ENCODE measurements at regions not wholly inside any gene's neighbourhood (a gene's known extent, or its start where the extent isn't known, plus 50 kb on each side); places are given as distances from the start of the nearest gene placed in this dataset.

DNA sequence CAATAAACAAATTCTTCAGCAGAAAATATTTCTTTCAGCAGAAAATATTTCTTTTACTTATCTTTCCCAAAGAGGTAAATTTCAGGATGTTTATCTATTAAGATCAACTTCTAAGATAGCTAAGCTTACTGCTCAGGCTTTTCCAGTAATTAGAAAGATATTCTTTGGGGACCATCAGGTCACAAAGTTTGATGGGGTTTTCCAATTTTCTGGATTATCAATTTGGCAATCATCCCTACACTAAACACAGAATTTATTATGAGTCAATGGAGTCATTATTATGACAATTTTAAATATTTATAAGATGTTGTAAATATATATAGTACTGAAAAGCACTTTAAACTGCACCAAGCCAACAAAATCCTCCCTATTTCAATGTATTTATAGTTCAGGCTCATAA is 137.6 kb downstream of the AKAP11 start:
- Histone ChIP-seq H3K4me1 (replicated peaks; ENCODE audit: insufficient read depth) (no peaks in the 10 kb centered on the region), H3K36me3 (ENCODE audit: low read depth) (no peaks in the 10 kb centered on the region), H3K9me2 (ENCODE audit: insufficient read depth) (no peaks in the 10 kb centered on the region), H3K79me2 (ENCODE audit: low read depth) (no peaks in the 10 kb centered on the region), H3K4me3 (no peak overlapping the region), H2AFZ (no peak overlapping the region), H3K9me3 (ENCODE audit: insufficient read depth, low read depth) (no peaks in the 10 kb centered on the region), H3K27me3 (ENCODE audit: insufficient read depth, low read depth) (no peaks in the 10 kb centered on the region), H3K4me2 (no peak overlapping the region), H4K20me1 (ENCODE audit: insufficient read depth) (no peaks in the 10 kb centered on the region), H3F3A (ENCODE audit: insufficient read depth, low read depth) (no peaks in the 10 kb centered on the region), H3K27ac (no peak overlapping the region)
- TF ChIP-seq EZH2 (IDR thresholded peaks at IDR 0.05; ENCODE audit: low read depth), result no peak
- TF ChIP-seq, protein P1, sequence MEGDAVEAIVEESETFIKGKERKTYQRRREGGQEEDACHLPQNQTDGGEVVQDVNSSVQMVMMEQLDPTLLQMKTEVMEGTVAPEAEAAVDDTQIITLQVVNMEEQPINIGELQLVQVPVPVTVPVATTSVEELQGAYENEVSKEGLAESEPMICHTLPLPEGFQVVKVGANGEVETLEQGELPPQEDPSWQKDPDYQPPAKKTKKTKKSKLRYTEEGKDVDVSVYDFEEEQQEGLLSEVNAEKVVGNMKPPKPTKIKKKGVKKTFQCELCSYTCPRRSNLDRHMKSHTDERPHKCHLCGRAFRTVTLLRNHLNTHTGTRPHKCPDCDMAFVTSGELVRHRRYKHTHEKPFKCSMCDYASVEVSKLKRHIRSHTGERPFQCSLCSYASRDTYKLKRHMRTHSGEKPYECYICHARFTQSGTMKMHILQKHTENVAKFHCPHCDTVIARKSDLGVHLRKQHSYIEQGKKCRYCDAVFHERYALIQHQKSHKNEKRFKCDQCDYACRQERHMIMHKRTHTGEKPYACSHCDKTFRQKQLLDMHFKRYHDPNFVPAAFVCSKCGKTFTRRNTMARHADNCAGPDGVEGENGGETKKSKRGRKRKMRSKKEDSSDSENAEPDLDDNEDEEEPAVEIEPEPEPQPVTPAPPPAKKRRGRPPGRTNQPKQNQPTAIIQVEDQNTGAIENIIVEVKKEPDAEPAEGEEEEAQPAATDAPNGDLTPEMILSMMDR (conservative IDR thresholded peaks at IDR 0.05), result no peak
- ChIA-PET POLR2A (ENCODE audit: unreplicated experiment) (no interaction called here), CTCF (no interaction called here)
- no TSS peak for BruUV-seq (replicated peaks)
- no peak for DNase-seq
- intact Hi-C loops (cut with micrococcal nuclease; ENCODE audit: unreplicated experiment), result no loop called here

DNA sequence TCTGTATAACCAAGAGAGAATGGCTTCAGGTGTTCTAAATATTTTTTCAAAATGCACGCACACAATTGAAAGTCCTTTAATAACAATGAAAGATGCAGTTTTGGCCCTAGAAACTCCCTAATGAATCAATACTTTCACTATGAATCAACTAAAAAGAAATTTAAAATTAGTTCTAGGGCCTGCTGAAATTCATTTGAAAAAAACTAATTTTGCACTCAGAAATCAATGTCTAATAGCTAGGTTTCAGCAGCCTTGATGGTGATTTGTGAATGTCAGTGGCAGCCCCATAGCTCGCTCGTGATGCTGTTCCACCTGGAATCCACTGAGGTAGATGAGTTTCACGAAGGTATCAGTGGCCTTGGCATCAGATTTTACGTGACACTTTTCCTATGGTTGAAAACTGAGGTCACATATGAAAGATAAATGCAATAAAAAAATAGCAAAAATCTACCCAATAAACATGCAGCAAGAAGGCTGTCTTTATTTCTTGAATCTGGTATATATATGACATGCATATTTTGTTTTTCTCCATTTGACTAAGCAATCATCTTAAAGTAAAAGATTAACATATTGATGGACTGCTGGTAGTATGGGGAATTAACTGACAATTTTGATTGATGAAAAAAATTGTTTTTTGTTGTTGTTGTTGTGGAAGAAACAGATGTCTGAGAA is 141.0 kb downstream of the AKAP11 start:
- intact Hi-C loops (cut with micrococcal nuclease; ENCODE audit: unreplicated experiment), result no loop called here
- TF ChIP-seq, protein P1 (conservative IDR thresholded peaks at IDR 0.05), result no peak
- TF ChIP-seq EZH2 (IDR thresholded peaks at IDR 0.05; ENCODE audit: low read depth), result no peak
- CTCF ChIA-PET, result no interaction called here
- Histone ChIP-seq H3K4me2 (no peak overlapping the region), H3K27ac (no peak overlapping the region), H3K4me3 (no peak overlapping the region), H3K27me3 (ENCODE audit: insufficient read depth, low read depth) (no peaks in the 10 kb centered on the region), H3K4me1 (replicated peaks; ENCODE audit: insufficient read depth) (no peaks in the 10 kb centered on the region), H3K79me2 (ENCODE audit: low read depth) (no peaks in the 10 kb centered on the region), H3K9me2 (ENCODE audit: insufficient read depth) (no peaks in the 10 kb centered on the region), H2AFZ (no peak overlapping the region), H4K20me1 (ENCODE audit: insufficient read depth) (no peaks in the 10 kb centered on the region), H3K9me3 (ENCODE audit: insufficient read depth, low read depth) (no peaks in the 10 kb centered on the region), H3K36me3 (ENCODE audit: low read depth) (no peaks in the 10 kb centered on the region), H3F3A (ENCODE audit: insufficient read depth, low read depth) (no peaks in the 10 kb centered on the region)
- DNase-seq, result no peak
- POLR2A ChIA-PET (ENCODE audit: unreplicated experiment), result interaction anchor here (0.6 kb wide), 1 partner anchor 171 kb away, joined by 4 read pairs; no protein-coding TSS in a partner anchor
- BruUV-seq (replicated peaks), result no TSS peak

DNA sequence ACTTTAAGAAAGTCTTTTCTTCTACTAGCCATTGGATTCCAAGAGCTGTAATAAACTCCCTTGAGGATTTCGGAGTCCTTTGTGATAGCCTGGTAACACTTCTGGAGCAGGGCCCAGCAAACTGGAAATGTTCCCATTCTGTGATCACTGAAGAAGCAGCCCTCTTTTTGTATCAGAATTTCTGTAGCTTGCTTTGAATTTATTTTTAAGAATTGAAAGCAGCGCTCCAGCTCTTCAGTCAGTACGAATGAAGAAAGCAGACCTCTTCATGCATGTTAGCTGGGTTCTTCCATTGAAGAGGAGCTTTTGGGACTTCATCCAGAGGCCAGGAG is 141.5 kb downstream of the AKAP11 start:
- POLR2A ChIA-PET (ENCODE audit: unreplicated experiment), result interaction anchor here (0.6 kb wide), 1 partner anchor 170 kb away, joined by 4 read pairs; no protein-coding TSS in a partner anchor
- no peak for DNase-seq
- TF ChIP-seq, protein P1 (conservative IDR thresholded peaks at IDR 0.05), result no peak
- no peak for TF ChIP-seq EZH2 (IDR thresholded peaks at IDR 0.05; ENCODE audit: low read depth)
- CTCF ChIA-PET, result no interaction called here
- H3K36me3 ChIP-seq (ENCODE audit: low read depth), result no peaks in the 10 kb centered on the region
- H3K9me3 ChIP-seq (ENCODE audit: insufficient read depth, low read depth), result no peaks in the 10 kb centered on the region
- H3K79me2 ChIP-seq (ENCODE audit: low read depth), result no peaks in the 10 kb centered on the region
- no peaks in the 10 kb centered on the region for H3K9me2 ChIP-seq (ENCODE audit: insufficient read depth)
- no peaks in the 10 kb centered on the region for H3K27me3 ChIP-seq (ENCODE audit: insufficient read depth, low read depth)
- H3K4me2 ChIP-seq, result no peak overlapping the region
- H3F3A ChIP-seq (ENCODE audit: insufficient read depth, low read depth), result no peaks in the 10 kb centered on the region
- H3K27ac ChIP-seq, result no peak overlapping the region
- H2AFZ ChIP-seq, result no peak overlapping the region
- no peaks in the 10 kb centered on the region for H3K4me1 ChIP-seq (replicated peaks; ENCODE audit: insufficient read depth)
- no TSS peak for BruUV-seq (replicated peaks)
- no peaks in the 10 kb centered on the region for H4K20me1 ChIP-seq (ENCODE audit: insufficient read depth)
- H3K4me3 ChIP-seq, result no peak overlapping the region
- intact Hi-C loops (cut with micrococcal nuclease; ENCODE audit: unreplicated experiment), result no loop called here
